ENCODE measurements at regions not wholly inside any gene's neighbourhood (a gene's known extent, or its start where the extent isn't known, plus 50 kb on each side); places are given as distances from the start of the nearest gene placed in this dataset.

GRCh38 chrX:39998636-39999406, 98.9 kb downstream of the BCOR start:
- DNase-seq: no peak
